ENCODE measurements at regions not wholly inside any gene's neighbourhood (a gene's known extent, or its start where the extent isn't known, plus 50 kb on each side); places are given as distances from the start of the nearest gene placed in this dataset.

DNA sequence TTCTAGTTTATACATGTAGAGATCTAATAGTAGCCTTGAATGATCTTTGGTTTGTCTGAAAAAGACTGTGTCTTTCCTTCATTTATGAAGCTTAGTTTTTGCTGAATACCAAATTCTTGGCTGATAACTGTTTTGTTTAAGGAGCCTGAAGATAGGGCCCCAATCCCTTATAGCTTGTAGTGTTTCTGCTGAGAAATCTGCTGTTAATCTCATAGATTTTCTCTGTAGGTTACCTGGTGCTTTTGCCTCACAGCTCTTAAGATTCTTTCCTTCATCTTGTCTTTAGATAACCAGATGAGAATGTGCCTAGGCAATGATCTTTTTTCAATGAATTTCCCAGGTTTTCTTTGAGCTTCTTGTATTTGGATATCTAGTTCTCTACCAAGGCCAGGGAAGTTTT, 562.1 kb downstream of the XIRP2 start:
- H3K4me2 ChIP-seq (ENCODE audit: low read length), result no peak overlapping the region
- H2AFZ ChIP-seq (ENCODE audit: low read depth, low read length), result no peak overlapping the region
- H3K79me2 ChIP-seq (replicated peaks; ENCODE audit: insufficient read depth, low read length), result peaks cover 3% of the 10 kb centered on the region
- no peaks in the 10 kb centered on the region for H4K20me1 ChIP-seq (ENCODE audit: insufficient read depth)
- H3K9me3 ChIP-seq (ENCODE audit: low read length), result no peaks in the 10 kb centered on the region
- H3K9ac ChIP-seq (ENCODE audit: low read length), result no peak overlapping the region
- no peaks in the 10 kb centered on the region for H3K9me2 ChIP-seq (ENCODE audit: insufficient read depth, low read length)
- no peaks in the 10 kb centered on the region for H3K27me3 ChIP-seq (ENCODE audit: insufficient read depth, low read depth, low read length)
- no peaks in the 10 kb centered on the region for H3F3A ChIP-seq (ENCODE audit: insufficient read depth, low read length, poor library complexity, severe bottlenecking)
- TF ChIP-seq RAD21 (conservative IDR thresholded peaks at IDR 0.05) (no peak), MXI1 (conservative IDR thresholded peaks at IDR 0.05; ENCODE audit: poor library complexity, severe bottlenecking) (no peak), EZH2 (IDR thresholded peaks at IDR 0.05; ENCODE audit: borderline replicate concordance, insufficient read depth, low read length, poor library complexity, severe bottlenecking) (no peak), POLR2AphosphoS5 (IDR thresholded peaks at IDR 0.05) (no peak), SMC3 (conservative IDR thresholded peaks at IDR 0.05; ENCODE audit: poor library complexity) (no peak), EP300 (conservative IDR thresholded peaks at IDR 0.05; ENCODE audit: poor library complexity, severe bottlenecking) (no peak), TAF1 (IDR thresholded peaks at IDR 0.05; ENCODE audit: low read depth) (no peak)
- TF ChIP-seq, protein P1, sequence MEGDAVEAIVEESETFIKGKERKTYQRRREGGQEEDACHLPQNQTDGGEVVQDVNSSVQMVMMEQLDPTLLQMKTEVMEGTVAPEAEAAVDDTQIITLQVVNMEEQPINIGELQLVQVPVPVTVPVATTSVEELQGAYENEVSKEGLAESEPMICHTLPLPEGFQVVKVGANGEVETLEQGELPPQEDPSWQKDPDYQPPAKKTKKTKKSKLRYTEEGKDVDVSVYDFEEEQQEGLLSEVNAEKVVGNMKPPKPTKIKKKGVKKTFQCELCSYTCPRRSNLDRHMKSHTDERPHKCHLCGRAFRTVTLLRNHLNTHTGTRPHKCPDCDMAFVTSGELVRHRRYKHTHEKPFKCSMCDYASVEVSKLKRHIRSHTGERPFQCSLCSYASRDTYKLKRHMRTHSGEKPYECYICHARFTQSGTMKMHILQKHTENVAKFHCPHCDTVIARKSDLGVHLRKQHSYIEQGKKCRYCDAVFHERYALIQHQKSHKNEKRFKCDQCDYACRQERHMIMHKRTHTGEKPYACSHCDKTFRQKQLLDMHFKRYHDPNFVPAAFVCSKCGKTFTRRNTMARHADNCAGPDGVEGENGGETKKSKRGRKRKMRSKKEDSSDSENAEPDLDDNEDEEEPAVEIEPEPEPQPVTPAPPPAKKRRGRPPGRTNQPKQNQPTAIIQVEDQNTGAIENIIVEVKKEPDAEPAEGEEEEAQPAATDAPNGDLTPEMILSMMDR (IDR thresholded peaks at IDR 0.05; ENCODE audit: poor library complexity, severe bottlenecking), result no peak
- TF ChIP-seq, protein P2, sequence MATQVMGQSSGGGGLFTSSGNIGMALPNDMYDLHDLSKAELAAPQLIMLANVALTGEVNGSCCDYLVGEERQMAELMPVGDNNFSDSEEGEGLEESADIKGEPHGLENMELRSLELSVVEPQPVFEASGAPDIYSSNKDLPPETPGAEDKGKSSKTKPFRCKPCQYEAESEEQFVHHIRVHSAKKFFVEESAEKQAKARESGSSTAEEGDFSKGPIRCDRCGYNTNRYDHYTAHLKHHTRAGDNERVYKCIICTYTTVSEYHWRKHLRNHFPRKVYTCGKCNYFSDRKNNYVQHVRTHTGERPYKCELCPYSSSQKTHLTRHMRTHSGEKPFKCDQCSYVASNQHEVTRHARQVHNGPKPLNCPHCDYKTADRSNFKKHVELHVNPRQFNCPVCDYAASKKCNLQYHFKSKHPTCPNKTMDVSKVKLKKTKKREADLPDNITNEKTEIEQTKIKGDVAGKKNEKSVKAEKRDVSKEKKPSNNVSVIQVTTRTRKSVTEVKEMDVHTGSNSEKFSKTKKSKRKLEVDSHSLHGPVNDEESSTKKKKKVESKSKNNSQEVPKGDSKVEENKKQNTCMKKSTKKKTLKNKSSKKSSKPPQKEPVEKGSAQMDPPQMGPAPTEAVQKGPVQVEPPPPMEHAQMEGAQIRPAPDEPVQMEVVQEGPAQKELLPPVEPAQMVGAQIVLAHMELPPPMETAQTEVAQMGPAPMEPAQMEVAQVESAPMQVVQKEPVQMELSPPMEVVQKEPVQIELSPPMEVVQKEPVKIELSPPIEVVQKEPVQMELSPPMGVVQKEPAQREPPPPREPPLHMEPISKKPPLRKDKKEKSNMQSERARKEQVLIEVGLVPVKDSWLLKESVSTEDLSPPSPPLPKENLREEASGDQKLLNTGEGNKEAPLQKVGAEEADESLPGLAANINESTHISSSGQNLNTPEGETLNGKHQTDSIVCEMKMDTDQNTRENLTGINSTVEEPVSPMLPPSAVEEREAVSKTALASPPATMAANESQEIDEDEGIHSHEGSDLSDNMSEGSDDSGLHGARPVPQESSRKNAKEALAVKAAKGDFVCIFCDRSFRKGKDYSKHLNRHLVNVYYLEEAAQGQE (IDR thresholded peaks at IDR 0.05; ENCODE audit: borderline replicate concordance), result no peak
- no peaks in the 10 kb centered on the region for H3K36me3 ChIP-seq (ENCODE audit: insufficient read depth, low read length)
- no peak overlapping the region for H3K4me3 ChIP-seq (ENCODE audit: low read length)
- no peak overlapping the region for H3K27ac ChIP-seq (ENCODE audit: low read length)

DNA sequence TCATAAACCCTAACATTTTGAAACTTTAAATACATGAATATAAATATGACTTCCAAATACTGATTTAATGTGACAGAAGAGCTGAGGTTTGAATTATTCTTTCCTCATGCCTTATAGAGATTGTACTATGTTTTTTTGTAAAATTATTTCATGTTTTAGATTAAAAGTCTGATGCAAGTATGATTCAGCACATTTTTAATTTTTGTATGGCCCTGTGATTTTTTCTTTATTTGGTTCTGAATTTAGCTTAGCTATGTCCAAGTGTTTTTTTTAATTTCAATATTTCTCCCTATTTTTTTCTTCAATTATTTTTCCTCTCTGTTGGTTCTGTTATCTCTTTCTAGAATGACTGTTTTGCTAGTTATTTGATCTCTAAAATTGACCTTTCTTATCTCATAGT, 552.1 kb downstream of the XIRP2 start:
- no peaks in the 10 kb centered on the region for H3K9me3 ChIP-seq (ENCODE audit: low read length)
- TF ChIP-seq EP300 (conservative IDR thresholded peaks at IDR 0.05; ENCODE audit: poor library complexity, severe bottlenecking) (no peak), RAD21 (conservative IDR thresholded peaks at IDR 0.05) (no peak), EZH2 (IDR thresholded peaks at IDR 0.05; ENCODE audit: borderline replicate concordance, insufficient read depth, low read length, poor library complexity, severe bottlenecking) (no peak), MXI1 (conservative IDR thresholded peaks at IDR 0.05; ENCODE audit: poor library complexity, severe bottlenecking) (no peak), SMC3 (conservative IDR thresholded peaks at IDR 0.05; ENCODE audit: poor library complexity) (no peak), TAF1 (IDR thresholded peaks at IDR 0.05; ENCODE audit: low read depth) (no peak), POLR2AphosphoS5 (IDR thresholded peaks at IDR 0.05) (no peak)
- TF ChIP-seq, protein P1 (IDR thresholded peaks at IDR 0.05; ENCODE audit: poor library complexity, severe bottlenecking), result no peak
- TF ChIP-seq, protein P2 (IDR thresholded peaks at IDR 0.05; ENCODE audit: borderline replicate concordance), result no peak

More for the DNA sequence above, 552.1 kb downstream of the XIRP2 start:
- H3K79me2 ChIP-seq (replicated peaks; ENCODE audit: insufficient read depth, low read length), result no peaks in the 10 kb centered on the region
- H4K20me1 ChIP-seq (ENCODE audit: insufficient read depth), result no peaks in the 10 kb centered on the region
- H3F3A ChIP-seq (ENCODE audit: insufficient read depth, low read length, poor library complexity, severe bottlenecking), result no peaks in the 10 kb centered on the region
- H3K9ac ChIP-seq (ENCODE audit: low read length), result no peak overlapping the region
- H2AFZ ChIP-seq (ENCODE audit: low read depth, low read length), result no peak overlapping the region
- H3K27ac ChIP-seq (ENCODE audit: low read length), result no peak overlapping the region
- H3K4me3 ChIP-seq (ENCODE audit: low read length), result no peak overlapping the region
- no peaks in the 10 kb centered on the region for H3K27me3 ChIP-seq (ENCODE audit: insufficient read depth, low read depth, low read length)
- H3K36me3 ChIP-seq (ENCODE audit: insufficient read depth, low read length), result no peaks in the 10 kb centered on the region
- H3K4me2 ChIP-seq (ENCODE audit: low read length), result no peak overlapping the region
- no peaks in the 10 kb centered on the region for H3K9me2 ChIP-seq (ENCODE audit: insufficient read depth, low read length)

Measured in neural cell (in vitro differentiated cells).